PC-3 (cell line): ENCODE measurements at regions not wholly inside any gene's neighbourhood (a gene's known extent, or its start where the extent isn't known, plus 50 kb on each side); places are given as distances from the start of the nearest gene placed in this dataset.

Experiments
- CTCF ChIP-seq: fragments of 300-600 bp; sonication (generic); conservative IDR thresholded peaks from 2 replicates; pipeline ENCODE4 v1.5.1; 2017; ENCODE audit warnings: antibody characterized with exemption, low read depth, mild to moderate bottlenecking, low read length
- EZH2phosphoT487 ChIP-seq: fragments of 300-600 bp; sonication (generic); IDR thresholded peaks from 2 replicates; pipeline ENCODE4 v1.6.1; 2018; ENCODE audit warnings: mild to moderate bottlenecking, antibody characterized with exemption, low read length, borderline replicate concordance

DNA sequence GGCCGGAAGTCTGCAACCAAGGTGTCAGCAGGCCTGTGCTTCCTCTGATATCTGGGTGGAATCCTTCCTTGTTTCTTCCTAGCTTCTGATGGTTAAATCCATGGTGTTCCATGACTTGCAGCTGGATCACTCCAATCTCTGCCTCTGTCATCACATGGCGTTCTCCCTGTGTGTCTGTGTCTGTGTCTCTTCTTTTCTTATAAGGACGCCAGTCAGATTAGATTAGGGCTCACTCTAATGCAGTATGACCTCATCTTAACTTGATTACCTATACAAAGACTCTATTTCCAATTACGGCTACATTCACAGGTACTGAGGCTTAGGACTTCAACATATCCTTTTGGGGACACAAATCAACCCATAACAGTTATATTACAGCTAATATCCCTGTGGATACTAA is 70.3 kb upstream of the FAM3C start:
- TF ChIP-seq CTCF, result no peak
- TF ChIP-seq EZH2phosphoT487, result no peak
